Retinal pigment epithelial cell (primary cell): ENCODE measurements at regions not wholly inside any gene's neighbourhood (a gene's known extent, or its start where the extent isn't known, plus 50 kb on each side); places are given as distances from the start of the nearest gene placed in this dataset.
A peak's percentile ranks its signal among the peaks of the same experiment; 100 is the strongest.

ENCODE experiments used
- DNase-seq: peaks from one replicate; pipeline ENCODE4 v3.0.0-alpha.2; 2010; ENCODE audit warnings: low read depth
- H3K4me3 ChIP-seq: 2 replicates; pipeline ENCODE4 v1.5.1; 2011; ENCODE audit warnings: mild to moderate bottlenecking, low read length, control low read depth, moderate library complexity
- TF ChIP-seq, protein P1 (sequence below): conservative IDR thresholded peaks from 2 replicates; pipeline ENCODE4 v1.5.1; 2011; ENCODE audit warnings: low read depth, low read length, control low read depth, inconsistent platforms

GRCh38 chr3:72698154-72698917 is 149.9 kb downstream of the SHQ1 start:
- DNase-seq: no peak
- TF ChIP-seq, protein P1, sequence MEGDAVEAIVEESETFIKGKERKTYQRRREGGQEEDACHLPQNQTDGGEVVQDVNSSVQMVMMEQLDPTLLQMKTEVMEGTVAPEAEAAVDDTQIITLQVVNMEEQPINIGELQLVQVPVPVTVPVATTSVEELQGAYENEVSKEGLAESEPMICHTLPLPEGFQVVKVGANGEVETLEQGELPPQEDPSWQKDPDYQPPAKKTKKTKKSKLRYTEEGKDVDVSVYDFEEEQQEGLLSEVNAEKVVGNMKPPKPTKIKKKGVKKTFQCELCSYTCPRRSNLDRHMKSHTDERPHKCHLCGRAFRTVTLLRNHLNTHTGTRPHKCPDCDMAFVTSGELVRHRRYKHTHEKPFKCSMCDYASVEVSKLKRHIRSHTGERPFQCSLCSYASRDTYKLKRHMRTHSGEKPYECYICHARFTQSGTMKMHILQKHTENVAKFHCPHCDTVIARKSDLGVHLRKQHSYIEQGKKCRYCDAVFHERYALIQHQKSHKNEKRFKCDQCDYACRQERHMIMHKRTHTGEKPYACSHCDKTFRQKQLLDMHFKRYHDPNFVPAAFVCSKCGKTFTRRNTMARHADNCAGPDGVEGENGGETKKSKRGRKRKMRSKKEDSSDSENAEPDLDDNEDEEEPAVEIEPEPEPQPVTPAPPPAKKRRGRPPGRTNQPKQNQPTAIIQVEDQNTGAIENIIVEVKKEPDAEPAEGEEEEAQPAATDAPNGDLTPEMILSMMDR: no peak
- no peak overlapping the region for H3K4me3 ChIP-seq

DNA sequence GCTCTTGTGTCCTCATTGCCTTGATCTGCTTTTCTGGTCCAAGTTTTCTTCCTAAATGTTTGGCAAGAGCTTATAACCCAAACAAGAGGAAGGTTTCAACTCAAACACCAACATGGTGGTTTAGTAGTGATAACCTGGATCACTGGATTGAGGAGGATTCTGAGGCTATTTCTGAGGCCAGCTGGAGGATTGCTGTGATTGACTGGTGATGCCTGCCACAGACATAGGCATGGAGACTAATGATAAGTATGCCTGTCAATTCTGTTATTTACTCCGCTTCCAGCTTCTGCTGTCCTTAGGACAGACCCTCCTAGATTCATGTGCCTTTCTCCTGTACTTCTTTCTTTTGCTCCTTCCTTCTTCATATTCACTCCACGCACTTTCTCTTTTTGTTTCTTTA is 150.5 kb downstream of the SHQ1 start:
- no peak overlapping the region for H3K4me3 ChIP-seq
- TF ChIP-seq, protein P1: no peak
- no peak for DNase-seq

GRCh38 chr3:72696815-72697214 is 151.4 kb downstream of the SHQ1 start:
- no peak overlapping the region for H3K4me3 ChIP-seq
- TF ChIP-seq, protein P1: no peak

DNA sequence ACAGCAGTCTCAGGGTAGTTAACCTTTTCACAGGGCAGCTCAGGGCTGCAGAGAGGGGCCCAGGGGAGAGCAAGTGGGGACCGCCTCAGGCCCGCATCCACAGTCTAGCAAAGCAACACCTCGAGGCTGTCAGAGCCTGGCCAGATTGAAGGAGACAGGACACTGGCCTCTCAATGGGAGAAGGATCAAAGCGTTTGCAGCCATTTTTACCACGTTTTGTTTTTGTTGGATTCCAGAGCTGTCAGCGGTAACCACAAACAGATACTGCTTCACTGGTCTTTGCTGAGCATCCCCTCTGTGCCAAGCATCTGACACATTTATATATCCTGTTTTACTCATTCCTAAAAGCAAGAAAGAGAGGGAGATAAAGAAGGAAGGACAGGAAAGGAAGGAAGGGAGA is 153.8 kb downstream of the SHQ1 start:
- TF ChIP-seq, protein P1: no peak
- no peak for DNase-seq
- H3K4me3 ChIP-seq: no peak overlapping the region

More at GRCh38 chr3:72696815-72697214, 151.4 kb downstream of the SHQ1 start:
- DNase-seq: no peak

DNA sequence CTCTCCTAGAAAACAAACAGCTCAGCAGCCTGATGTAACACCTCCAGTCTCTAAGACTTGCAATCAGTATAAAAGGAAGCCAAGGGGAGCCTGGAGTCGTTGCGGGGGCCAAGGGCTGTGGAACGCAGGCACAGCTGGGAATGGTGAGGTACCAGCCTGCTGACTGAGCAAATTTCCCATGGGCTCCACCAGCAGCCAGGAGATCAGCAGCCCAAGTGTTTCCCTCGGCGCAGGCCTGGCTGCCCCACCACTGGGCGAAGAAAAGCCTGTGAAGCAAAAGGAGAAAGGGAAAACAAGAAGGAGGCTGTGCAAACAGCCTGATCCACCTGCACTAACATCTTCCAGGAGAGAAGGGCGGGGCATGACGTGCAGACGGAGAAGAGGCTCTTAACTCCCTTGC is 155.3 kb downstream of the SHQ1 start:
- DNase-seq: peak; percentile 34
- H3K4me3 ChIP-seq: no peak overlapping the region
- TF ChIP-seq, protein P1: no peak

DNA sequence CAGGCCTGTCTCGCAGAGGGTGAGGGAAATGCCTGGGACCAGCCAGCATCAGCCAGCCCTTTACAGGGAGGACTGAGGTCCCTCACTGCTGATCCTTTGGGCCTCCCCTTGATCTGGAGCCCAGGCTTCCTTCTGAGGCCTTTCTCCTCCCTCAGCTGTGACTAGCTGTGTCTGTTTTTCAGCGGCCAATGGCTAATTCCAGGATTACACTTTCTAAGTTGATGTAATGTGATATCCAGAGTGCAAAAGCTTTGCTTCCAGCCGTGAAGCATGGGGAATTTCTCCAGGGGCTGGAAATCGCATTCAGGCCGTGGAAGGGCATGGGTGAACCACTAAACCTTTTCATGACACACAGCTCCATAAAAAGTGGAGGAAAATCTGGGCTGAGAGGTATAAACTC is 157.6 kb downstream of the SHQ1 start:
- TF ChIP-seq, protein P1: no peak
- DNase-seq: peak; percentile 14
- H3K4me3 ChIP-seq: no peak overlapping the region

DNA sequence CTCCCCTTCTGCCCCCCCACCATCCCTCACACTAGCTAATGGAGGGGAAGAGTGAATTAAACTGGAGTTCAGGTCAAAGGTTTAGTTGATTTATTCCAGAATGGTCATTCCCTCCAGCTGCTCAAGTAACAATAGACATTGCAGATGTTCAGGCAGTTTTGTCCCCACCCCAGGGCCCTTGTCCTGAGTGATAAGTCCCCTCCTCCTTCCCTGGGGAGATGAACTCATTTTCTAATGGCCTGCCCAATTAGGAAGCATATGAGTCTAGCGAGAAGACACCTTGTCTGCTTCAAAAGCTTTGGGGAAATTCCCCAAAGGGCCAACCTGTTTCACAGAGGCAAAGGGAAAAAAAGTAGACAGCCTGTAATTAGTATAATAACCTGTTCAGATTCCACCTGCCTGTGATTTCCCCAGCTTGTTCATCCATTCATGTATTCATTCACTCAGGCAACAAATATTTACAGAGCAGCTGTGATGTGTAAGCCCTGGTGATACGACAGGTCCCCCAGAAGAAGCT is 165.3 kb downstream of the SHQ1 start:
- no peak overlapping the region for H3K4me3 ChIP-seq
- TF ChIP-seq, protein P1: no peak
- DNase-seq: no peak
